GM23338 (cell line): ENCODE measurements at regions not wholly inside any gene's neighbourhood (a gene's known extent, or its start where the extent isn't known, plus 50 kb on each side); places are given as distances from the start of the nearest gene placed in this dataset.
"Not testable (repeated sequence)": the region's sequence is repeated elsewhere in the genome, so short reads cannot be mapped to it uniquely, and the experiment has no call there.

Source experiments
- EZH2 ChIP-seq: fragments of 200-600 bp; sonication (generic); IDR thresholded peaks from one replicate; pipeline ENCODE4 v1.8.0; 2017; ENCODE audit warnings: antibody characterized with exemption, mild to moderate bottlenecking, low read depth; ENCODE audit not compliant: unreplicated experiment
- TF ChIP-seq, protein P1 (sequence below), 2 experiments: fragments of 200-600 bp in 1 of 2; sonication (generic) in 1 of 2; conservative IDR thresholded peaks; 2 replicates each; pipeline versions ENCODE4 v1.5.1 to v1.6.1; 2016 to 2017; ENCODE audit warnings: antibody characterized with exemption in 2 of 2, low read depth in 2 of 2, mild to moderate bottlenecking in 2 of 2, moderate library complexity in 1 of 2

DNA sequence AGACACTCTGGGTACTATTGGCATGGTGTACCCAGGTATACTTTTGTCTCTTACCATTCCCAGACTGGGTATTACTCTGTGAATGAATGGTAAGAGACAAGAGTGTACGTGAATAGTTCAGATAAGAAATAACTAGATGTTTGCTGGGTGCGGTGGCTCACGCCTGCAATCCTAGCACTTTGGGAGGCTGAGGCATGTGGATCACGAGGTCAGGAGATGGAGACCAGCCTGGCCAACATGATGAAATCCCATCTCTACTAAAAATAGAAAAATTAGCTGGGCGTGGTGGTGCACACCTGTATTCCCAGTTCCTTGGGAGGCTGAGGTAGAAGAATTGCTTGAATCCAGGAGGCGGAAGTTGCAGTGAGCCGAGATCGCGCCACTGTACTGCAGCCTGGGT lies 75.8 kb upstream of the VKORC1L1 start:
- TF ChIP-seq, protein P1, sequence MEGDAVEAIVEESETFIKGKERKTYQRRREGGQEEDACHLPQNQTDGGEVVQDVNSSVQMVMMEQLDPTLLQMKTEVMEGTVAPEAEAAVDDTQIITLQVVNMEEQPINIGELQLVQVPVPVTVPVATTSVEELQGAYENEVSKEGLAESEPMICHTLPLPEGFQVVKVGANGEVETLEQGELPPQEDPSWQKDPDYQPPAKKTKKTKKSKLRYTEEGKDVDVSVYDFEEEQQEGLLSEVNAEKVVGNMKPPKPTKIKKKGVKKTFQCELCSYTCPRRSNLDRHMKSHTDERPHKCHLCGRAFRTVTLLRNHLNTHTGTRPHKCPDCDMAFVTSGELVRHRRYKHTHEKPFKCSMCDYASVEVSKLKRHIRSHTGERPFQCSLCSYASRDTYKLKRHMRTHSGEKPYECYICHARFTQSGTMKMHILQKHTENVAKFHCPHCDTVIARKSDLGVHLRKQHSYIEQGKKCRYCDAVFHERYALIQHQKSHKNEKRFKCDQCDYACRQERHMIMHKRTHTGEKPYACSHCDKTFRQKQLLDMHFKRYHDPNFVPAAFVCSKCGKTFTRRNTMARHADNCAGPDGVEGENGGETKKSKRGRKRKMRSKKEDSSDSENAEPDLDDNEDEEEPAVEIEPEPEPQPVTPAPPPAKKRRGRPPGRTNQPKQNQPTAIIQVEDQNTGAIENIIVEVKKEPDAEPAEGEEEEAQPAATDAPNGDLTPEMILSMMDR (conservative IDR thresholded peaks at IDR 0.05; ENCODE audit: low read depth in 2 of 2): not testable (repeated sequence)
- TF ChIP-seq EZH2: not testable (repeated sequence)
